ENCODE measurements at regions not wholly inside any gene's neighbourhood (a gene's known extent, or its start where the extent isn't known, plus 50 kb on each side); places are given as distances from the start of the nearest gene placed in this dataset.

DNA sequence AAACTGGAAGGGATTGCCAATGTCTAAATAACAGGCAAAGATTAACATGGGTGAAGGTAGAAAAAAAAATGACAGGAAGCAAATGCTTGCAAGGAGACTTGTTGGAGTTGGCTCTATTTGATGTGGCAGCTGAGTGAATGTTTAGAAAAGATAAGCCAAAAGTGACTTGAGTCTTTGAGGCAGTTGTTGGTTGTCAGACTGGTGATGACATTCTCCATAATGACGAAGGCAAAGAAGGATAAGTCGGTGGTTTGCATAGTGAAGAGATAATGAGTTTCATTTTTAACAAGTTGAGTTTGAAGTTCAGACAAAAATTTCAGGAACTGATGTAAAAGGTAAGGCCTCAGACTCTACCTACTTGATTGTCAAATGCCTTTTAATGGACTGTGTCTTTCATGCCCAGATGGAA lies 704.1 kb upstream of the SGO1 start:
- no peak overlapping the region for H3K4me3 ChIP-seq (ENCODE audit: low read length)
- no peak overlapping the region for H3K9ac ChIP-seq (ENCODE audit: low read depth, low read length)
- no peaks in the 10 kb centered on the region for H3K27me3 ChIP-seq (ENCODE audit: insufficient read depth, low read length)
- H3K36me3 ChIP-seq (ENCODE audit: insufficient read depth, low read depth, low read length): no peaks in the 10 kb centered on the region
- no peak overlapping the region for H3K27ac ChIP-seq (ENCODE audit: low read length)
- no peaks in the 10 kb centered on the region for H3K9me3 ChIP-seq (ENCODE audit: insufficient read depth, low read depth, low read length)
- no peaks in the 10 kb centered on the region for H3K4me1 ChIP-seq (ENCODE audit: insufficient read depth, low read length)

DNA sequence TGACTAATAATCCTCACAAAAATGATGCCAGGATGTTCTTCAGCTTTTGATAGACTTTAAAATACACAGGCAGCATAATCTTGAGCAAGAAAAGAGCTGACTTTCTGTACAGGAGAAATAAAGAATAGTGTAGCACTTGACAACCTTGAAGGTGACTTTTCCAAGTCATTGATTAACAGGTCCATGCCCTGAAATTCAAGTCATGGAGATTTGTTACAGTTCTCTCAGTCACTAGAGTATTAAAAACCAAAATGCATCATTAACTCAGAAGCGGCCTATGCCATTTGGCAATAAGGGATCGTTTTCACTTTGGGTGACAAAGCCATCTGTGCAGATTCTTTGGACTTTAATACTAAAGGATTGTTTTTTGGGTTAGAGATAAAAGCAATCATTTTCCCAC lies 692.7 kb upstream of the SGO1 start:
- H3K9ac ChIP-seq (ENCODE audit: low read depth, low read length): no peak overlapping the region
- H3K27me3 ChIP-seq (ENCODE audit: insufficient read depth, low read length): no peaks in the 10 kb centered on the region
- peaks cover 5% of the 10 kb centered on the region; the same call in 1 of the 2 replicates for H3K9me3 ChIP-seq (ENCODE audit: insufficient read depth, low read depth, low read length)
- H3K4me3 ChIP-seq (ENCODE audit: low read length): no peak overlapping the region
- H3K4me1 ChIP-seq (ENCODE audit: insufficient read depth, low read length): no peaks in the 10 kb centered on the region
- no peaks in the 10 kb centered on the region for H3K36me3 ChIP-seq (ENCODE audit: insufficient read depth, low read depth, low read length)
- H3K27ac ChIP-seq (ENCODE audit: low read length): no peak overlapping the region

DNA sequence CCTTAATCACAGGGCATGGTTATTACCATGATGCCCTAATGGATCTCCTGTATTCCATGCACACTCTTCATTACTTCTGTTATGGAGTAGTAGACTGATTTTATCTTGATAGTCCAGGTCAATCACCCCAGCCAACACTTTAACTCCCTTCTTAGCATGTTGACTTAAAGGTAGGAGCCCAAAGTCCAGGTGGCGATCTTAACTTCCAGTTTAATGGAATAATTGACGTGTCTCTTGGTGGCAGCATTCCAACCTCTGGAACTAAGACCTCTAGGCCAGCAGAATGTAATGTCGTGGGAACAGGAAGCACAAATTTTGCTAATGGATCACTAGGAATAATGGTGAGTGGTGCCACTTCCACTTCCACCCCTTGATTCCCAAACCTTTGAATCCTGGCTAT lies 687.2 kb upstream of the SGO1 start:
- H3K27me3 ChIP-seq (ENCODE audit: insufficient read depth, low read length): no peaks in the 10 kb centered on the region
- H3K27ac ChIP-seq (ENCODE audit: low read length): no peak overlapping the region
- peaks cover 5% of the 10 kb centered on the region; the same call in 1 of the 2 replicates for H3K9me3 ChIP-seq (ENCODE audit: insufficient read depth, low read depth, low read length)
- H3K4me1 ChIP-seq (ENCODE audit: insufficient read depth, low read length): no peaks in the 10 kb centered on the region
- H3K4me3 ChIP-seq (ENCODE audit: low read length): no peak overlapping the region
- H3K36me3 ChIP-seq (ENCODE audit: insufficient read depth, low read depth, low read length): no peaks in the 10 kb centered on the region
- H3K9ac ChIP-seq (ENCODE audit: low read depth, low read length): no peak overlapping the region

DNA sequence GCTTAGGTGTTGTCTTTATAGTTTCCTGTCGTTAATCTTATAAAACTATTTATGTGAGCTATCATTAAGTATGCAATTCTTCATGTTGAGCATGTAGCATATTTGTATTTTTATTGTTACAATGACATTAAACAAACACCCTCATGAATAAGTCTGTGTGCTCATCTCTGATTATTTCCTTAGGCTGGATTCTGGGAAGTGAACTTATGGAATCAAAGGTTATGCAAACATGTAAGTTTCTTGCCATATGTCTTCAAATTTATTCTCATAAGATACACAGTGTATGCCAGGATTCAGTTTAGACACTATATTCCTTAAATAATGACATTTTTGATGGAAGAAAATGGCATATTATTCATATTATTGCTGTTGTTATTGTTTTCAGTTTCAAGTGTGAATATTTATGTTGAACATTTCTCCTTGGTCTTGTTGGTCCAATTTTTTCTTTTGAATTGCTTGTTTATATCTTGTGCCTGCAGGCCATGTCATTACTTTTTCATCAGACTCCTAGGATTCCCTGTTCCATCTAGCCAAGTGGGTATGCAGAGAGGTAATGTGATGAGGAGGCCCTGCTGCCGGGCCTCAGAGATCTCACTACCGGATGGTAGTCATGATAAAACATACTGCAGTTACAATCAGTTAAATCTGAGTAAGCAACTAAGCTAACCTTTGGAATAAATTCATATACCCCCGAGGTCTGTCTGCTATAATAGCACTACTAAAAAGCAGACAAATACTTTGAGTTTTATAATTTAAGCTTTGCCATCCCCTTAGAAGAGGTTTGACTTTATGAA lies 684.3 kb upstream of the SGO1 start:
- no peak overlapping the region for H3K9ac ChIP-seq (ENCODE audit: low read depth, low read length)
- no peaks in the 10 kb centered on the region for H3K9me3 ChIP-seq (ENCODE audit: insufficient read depth, low read depth, low read length)
- no peak overlapping the region for H3K27ac ChIP-seq (ENCODE audit: low read length)
- no peaks in the 10 kb centered on the region for H3K4me1 ChIP-seq (ENCODE audit: insufficient read depth, low read length)
- H3K27me3 ChIP-seq (ENCODE audit: insufficient read depth, low read length): no peaks in the 10 kb centered on the region
- H3K4me3 ChIP-seq (ENCODE audit: low read length): no peak overlapping the region
- H3K36me3 ChIP-seq (ENCODE audit: insufficient read depth, low read depth, low read length): no peaks in the 10 kb centered on the region

DNA sequence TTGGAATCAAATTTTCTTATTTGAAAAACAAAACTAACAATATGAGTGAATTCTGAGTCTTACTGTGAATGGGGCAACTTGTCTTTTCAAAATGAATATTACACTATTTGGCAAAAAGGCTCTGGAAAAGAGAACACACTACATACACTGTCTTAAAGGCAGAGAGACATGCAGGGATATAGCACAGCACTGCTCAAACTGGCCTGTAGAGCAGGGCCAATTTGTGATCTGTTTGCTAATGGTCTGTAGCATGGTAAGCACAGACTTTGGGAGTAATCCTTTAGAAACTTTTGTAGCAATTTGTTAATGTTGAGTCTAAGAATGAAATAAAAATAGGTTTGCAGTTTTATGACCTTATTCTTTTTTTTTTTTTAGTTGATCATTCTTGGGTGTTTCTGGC lies 679.8 kb upstream of the SGO1 start:
- no peak overlapping the region for H3K9ac ChIP-seq (ENCODE audit: low read depth, low read length)
- H3K4me1 ChIP-seq (ENCODE audit: insufficient read depth, low read length): no peaks in the 10 kb centered on the region
- H3K36me3 ChIP-seq (ENCODE audit: insufficient read depth, low read depth, low read length): no peaks in the 10 kb centered on the region
- H3K9me3 ChIP-seq (ENCODE audit: insufficient read depth, low read depth, low read length): peaks cover 7% of the 10 kb centered on the region
- no peak overlapping the region for H3K4me3 ChIP-seq (ENCODE audit: low read length)
- no peaks in the 10 kb centered on the region for H3K27me3 ChIP-seq (ENCODE audit: insufficient read depth, low read length)
- H3K27ac ChIP-seq (ENCODE audit: low read length): no peak overlapping the region

DNA sequence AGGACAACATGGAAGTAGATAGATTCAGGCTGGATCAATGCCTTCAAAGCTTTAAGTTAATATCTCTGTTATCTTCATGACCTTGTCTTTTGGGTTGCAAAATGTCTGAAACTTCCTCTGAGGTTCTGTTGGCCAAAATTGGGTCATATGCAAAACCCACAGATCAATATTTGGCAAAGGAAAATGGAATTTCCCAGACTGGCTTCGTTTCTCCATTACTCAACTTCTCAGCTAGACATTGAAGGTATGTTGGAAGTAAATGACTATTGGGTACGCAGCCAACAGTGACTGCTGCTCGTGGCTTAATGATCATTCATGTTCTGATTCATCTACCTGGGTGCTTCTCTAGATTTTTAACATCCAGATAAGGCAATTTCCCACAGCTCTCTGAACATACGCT lies 675.4 kb upstream of the SGO1 start:
- H3K9ac ChIP-seq (ENCODE audit: low read depth, low read length): no peak overlapping the region
- no peaks in the 10 kb centered on the region for H3K27me3 ChIP-seq (ENCODE audit: insufficient read depth, low read length)
- H3K36me3 ChIP-seq (ENCODE audit: insufficient read depth, low read depth, low read length): no peaks in the 10 kb centered on the region
- peaks cover 18% of the 10 kb centered on the region for H3K4me1 ChIP-seq (ENCODE audit: insufficient read depth, low read length)
- peaks cover 7% of the 10 kb centered on the region for H3K9me3 ChIP-seq (ENCODE audit: insufficient read depth, low read depth, low read length)
- no peak overlapping the region for H3K4me3 ChIP-seq (ENCODE audit: low read length)
- H3K27ac ChIP-seq (ENCODE audit: low read length): no peak overlapping the region

DNA sequence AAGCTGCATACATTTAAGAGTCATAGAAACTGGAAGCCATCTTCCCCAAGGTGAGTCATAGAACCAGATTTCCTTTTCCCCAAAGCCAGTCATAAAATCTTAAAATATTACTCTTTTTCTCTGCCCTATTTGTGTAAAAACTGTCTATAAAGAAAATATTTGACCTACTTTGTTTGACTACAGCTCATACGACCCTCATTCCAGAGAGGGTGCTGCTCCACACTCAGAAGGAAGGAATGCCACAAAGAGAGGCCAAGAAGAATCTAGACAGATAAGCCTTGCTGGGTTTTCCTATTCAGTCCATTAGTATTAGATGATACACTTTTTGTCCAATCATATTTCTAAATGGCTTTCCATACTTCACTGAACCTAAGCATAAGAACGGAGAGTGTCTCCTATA lies 671.6 kb upstream of the SGO1 start:
- H3K36me3 ChIP-seq (ENCODE audit: insufficient read depth, low read depth, low read length): no peaks in the 10 kb centered on the region
- H3K27me3 ChIP-seq (ENCODE audit: insufficient read depth, low read length): peaks cover 4% of the 10 kb centered on the region; the same call in 1 of the 2 replicates
- H3K9ac ChIP-seq (ENCODE audit: low read depth, low read length): no peak overlapping the region
- no peak overlapping the region for H3K27ac ChIP-seq (ENCODE audit: low read length)
- H3K9me3 ChIP-seq (ENCODE audit: insufficient read depth, low read depth, low read length): no peaks in the 10 kb centered on the region
- H3K4me3 ChIP-seq (ENCODE audit: low read length): no peak overlapping the region
- H3K4me1 ChIP-seq (ENCODE audit: insufficient read depth, low read length): peaks cover 20% of the 10 kb centered on the region

DNA sequence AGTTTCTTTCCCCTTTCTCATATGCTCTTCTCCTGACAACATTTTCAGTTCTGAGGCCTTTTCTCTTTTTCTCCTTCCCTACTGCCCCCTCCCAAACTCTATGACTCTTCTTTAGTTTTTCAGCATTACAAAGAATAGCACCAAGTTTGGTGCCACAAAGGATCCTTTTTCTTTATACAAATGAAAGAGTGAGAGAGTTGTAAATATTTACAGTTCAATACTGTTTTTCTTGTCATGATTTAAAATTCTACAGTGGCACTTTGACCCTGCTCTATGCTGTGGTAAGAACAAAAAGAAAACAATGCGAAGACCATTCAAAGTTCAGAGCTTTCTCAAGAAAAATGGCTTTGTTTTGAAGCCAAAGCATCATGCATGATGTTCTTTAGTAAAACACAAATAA lies 667.9 kb upstream of the SGO1 start:
- no peaks in the 10 kb centered on the region for H3K9me3 ChIP-seq (ENCODE audit: insufficient read depth, low read depth, low read length)
- H3K4me1 ChIP-seq (ENCODE audit: insufficient read depth, low read length): peaks cover 14% of the 10 kb centered on the region
- peaks cover 8% of the 10 kb centered on the region; the same call in 1 of the 2 replicates for H3K27me3 ChIP-seq (ENCODE audit: insufficient read depth, low read length)
- H3K27ac ChIP-seq (ENCODE audit: low read length): no peak overlapping the region
- no peaks in the 10 kb centered on the region for H3K36me3 ChIP-seq (ENCODE audit: insufficient read depth, low read depth, low read length)
- no peak overlapping the region for H3K9ac ChIP-seq (ENCODE audit: low read depth, low read length)
- H3K4me3 ChIP-seq (ENCODE audit: low read length): no peak overlapping the region

DNA sequence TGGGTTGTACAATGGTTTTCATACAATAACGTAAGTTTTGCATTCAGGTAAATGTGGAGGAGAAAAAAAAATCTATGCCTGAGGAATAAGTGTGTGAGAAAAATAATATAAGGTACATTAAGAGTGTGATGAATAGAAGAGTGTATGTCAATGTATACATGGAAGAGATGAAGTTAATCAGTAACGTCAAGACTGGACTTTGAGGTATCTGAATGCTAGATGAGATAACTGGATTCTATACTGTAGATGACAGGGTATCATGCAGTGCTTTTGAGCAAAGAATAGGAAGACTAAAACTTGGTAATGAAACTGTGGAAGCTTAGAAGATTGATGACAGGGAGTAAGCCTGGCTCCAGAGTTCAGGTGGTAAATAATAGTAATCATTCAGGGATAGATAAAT lies 666.7 kb upstream of the SGO1 start:
- Histone ChIP-seq H3K9ac (ENCODE audit: low read depth, low read length) (no peak overlapping the region), H3K36me3 (ENCODE audit: insufficient read depth, low read depth, low read length) (no peaks in the 10 kb centered on the region), H3K4me3 (ENCODE audit: low read length) (no peak overlapping the region), H3K27ac (ENCODE audit: low read length) (no peak overlapping the region), H3K4me1 (ENCODE audit: insufficient read depth, low read length) (peaks cover 5% of the 10 kb centered on the region), H3K9me3 (ENCODE audit: insufficient read depth, low read depth, low read length) (no peaks in the 10 kb centered on the region), H3K27me3 (ENCODE audit: insufficient read depth, low read length) (peaks cover 8% of the 10 kb centered on the region; the same call in 1 of the 2 replicates)

DNA sequence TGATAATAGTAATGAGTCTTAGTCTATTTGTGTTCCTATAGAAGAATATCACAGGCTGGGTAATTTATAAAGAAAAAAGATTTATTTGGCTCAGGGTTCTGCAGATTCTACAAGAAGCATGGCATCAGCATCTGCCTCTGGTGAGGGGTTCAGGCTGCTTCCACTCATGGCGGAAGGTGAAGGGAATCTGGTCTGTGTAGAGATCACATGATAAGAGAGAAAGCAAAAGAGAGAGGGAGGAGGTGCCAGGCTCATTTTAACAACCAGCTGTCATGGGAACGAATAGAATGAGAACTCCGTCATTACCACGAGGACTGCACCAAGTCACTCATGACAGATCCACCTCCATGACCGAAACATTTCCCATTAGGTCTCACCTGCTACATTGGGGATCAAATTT lies 664.0 kb upstream of the SGO1 start:
- no peak overlapping the region for H3K27ac ChIP-seq (ENCODE audit: low read length)
- no peaks in the 10 kb centered on the region for H3K9me3 ChIP-seq (ENCODE audit: insufficient read depth, low read depth, low read length)
- no peaks in the 10 kb centered on the region for H3K36me3 ChIP-seq (ENCODE audit: insufficient read depth, low read depth, low read length)
- H3K27me3 ChIP-seq (ENCODE audit: insufficient read depth, low read length): peaks cover 8% of the 10 kb centered on the region; the same call in 1 of the 2 replicates
- H3K9ac ChIP-seq (ENCODE audit: low read depth, low read length): no peak overlapping the region
- no peak overlapping the region for H3K4me3 ChIP-seq (ENCODE audit: low read length)
- peaks cover 10% of the 10 kb centered on the region for H3K4me1 ChIP-seq (ENCODE audit: insufficient read depth, low read length)

DNA sequence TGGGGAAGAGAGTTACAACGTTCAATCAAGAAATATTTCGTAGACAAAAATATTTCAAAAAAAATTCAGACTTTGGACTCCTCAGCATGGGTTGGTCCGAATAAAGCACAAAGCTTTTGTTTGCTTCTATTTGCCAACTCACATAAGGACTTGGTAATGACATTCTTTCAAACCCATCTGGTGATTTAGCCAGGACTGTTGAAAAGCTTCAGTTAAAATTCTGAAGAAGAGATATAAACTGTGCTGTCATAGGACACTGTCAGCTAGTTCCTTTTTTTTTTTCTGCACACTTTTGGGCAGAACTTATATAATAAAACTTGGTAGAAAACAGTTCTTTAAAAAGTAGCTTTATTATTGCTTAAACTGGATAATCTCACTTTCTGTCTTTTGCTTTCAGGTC lies 660.8 kb upstream of the SGO1 start:
- Histone ChIP-seq H3K27me3 (ENCODE audit: insufficient read depth, low read length) (no peaks in the 10 kb centered on the region), H3K9me3 (ENCODE audit: insufficient read depth, low read depth, low read length) (no peaks in the 10 kb centered on the region), H3K9ac (ENCODE audit: low read depth, low read length) (no peak overlapping the region), H3K36me3 (ENCODE audit: insufficient read depth, low read depth, low read length) (no peaks in the 10 kb centered on the region), H3K27ac (ENCODE audit: low read length) (no peak overlapping the region), H3K4me3 (ENCODE audit: low read length) (no peak overlapping the region), H3K4me1 (ENCODE audit: insufficient read depth, low read length) (peaks cover 7% of the 10 kb centered on the region; the same call in 1 of the 2 replicates)

DNA sequence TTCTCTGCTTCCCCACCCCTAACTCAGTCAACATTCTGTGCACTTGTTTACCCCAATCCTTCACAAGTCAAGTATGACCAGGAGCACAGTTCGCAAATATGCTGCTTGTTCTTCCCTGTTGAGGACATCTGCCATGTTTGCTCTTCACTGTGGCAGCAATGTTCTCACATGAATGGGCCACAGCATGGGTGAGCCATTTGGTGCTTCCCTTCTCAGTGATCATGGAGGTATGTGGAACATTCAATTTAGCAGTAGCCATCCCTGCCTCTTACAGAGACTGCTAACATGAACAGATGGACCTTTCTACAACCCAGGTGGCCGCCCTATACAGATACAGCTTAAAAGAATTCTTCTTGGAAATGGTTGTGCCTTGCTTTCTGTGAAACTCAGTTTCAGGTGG lies 660.1 kb upstream of the SGO1 start:
- Histone ChIP-seq H3K27ac (ENCODE audit: low read length) (no peak overlapping the region), H3K9me3 (ENCODE audit: insufficient read depth, low read depth, low read length) (no peaks in the 10 kb centered on the region), H3K9ac (ENCODE audit: low read depth, low read length) (no peak overlapping the region), H3K4me1 (ENCODE audit: insufficient read depth, low read length) (peaks cover 7% of the 10 kb centered on the region; the same call in 1 of the 2 replicates), H3K4me3 (ENCODE audit: low read length) (no peak overlapping the region), H3K27me3 (ENCODE audit: insufficient read depth, low read length) (no peaks in the 10 kb centered on the region), H3K36me3 (ENCODE audit: insufficient read depth, low read depth, low read length) (no peaks in the 10 kb centered on the region)

Measured in iPS-20b (cell line).